ENCODE measurements at regions not wholly inside any gene's neighbourhood (a gene's known extent, or its start where the extent isn't known, plus 50 kb on each side); places are given as distances from the start of the nearest gene placed in this dataset.
"Not testable (repeated sequence)": the region's sequence is repeated elsewhere in the genome, so short reads cannot be mapped to it uniquely, and the experiment has no call there.

- TF ChIP-seq POLR2AphosphoS5 (IDR thresholded peaks at IDR 0.05); CTCF (IDR thresholded peaks at IDR 0.05; ENCODE audit: poor library complexity, severe bottlenecking); REST (IDR thresholded peaks at IDR 0.05; ENCODE audit: borderline replicate concordance); EZH2 (IDR thresholded peaks at IDR 0.05; ENCODE audit: borderline replicate concordance, insufficient read depth, low read length, poor library complexity, severe bottlenecking); SMC3 (conservative IDR thresholded peaks at IDR 0.05; ENCODE audit: poor library complexity); TAF1 (IDR thresholded peaks at IDR 0.05; ENCODE audit: low read depth); EP300 (conservative IDR thresholded peaks at IDR 0.05; ENCODE audit: poor library complexity, severe bottlenecking); MXI1 (conservative IDR thresholded peaks at IDR 0.05; ENCODE audit: poor library complexity, severe bottlenecking): not testable (repeated sequence)
Observed at GRCh38 chr14:28187902-28188830, 578.4 kb upstream of the FOXG1 start.
